ENCODE measurements at regions not wholly inside any gene's neighbourhood (a gene's known extent, or its start where the extent isn't known, plus 50 kb on each side); places are given as distances from the start of the nearest gene placed in this dataset.

DNA sequence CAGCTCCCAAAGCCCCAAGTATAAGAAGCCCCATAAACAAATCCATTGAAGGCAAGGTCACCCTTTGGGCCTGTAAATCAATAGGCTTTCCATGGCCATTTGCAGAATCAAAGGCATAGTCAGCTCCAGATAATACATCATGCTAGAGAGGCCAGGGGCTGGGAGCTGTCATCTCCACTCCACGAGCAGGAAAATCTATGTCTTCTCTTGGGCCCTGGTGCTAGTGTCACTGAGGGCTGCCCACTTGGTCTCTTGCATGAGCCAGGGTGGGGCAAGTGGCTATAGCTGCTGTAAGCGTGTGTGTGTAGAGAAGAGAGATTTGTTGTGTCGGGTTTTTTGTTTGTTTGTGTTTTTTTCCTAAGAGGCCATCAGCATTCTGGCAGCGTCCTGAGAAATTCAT lies 90.0 kb upstream of the ZNF618 start:
- Histone ChIP-seq H4K8ac (ENCODE audit: extremely low read depth, insufficient read depth, low read length) (no peak overlapping the region), H3K23ac (ENCODE audit: insufficient read length) (no peak overlapping the region), H3K4ac (replicated peaks; ENCODE audit: insufficient read length, low read depth, low read length) (no peak overlapping the region), H4K91ac (replicated peaks; ENCODE audit: insufficient read length, low read length) (no peak overlapping the region), H2AFZ (ENCODE audit: low read length) (no peak overlapping the region), H3K27me3 (replicated peaks in 1 of 4; ENCODE audit: control insufficient read depth in 3 of 4, extremely low read depth in 1 of 4, insufficient read depth in 3 of 4, low read length in 3 of 4) (no peaks in the 10 kb centered on the region), H3K4me2 (ENCODE audit: insufficient read depth in 1 of 2, low read depth in 2 of 2, low read length in 2 of 2) (no peak overlapping the region), H3K56ac (replicated peaks; ENCODE audit: insufficient read length, low read depth, low read length) (no peak overlapping the region), H3K4me1 (replicated peaks in 1 of 4; ENCODE audit: control insufficient read depth in 3 of 4, insufficient read depth in 4 of 4, low read length in 3 of 4) (peaks cover 0 to 6% (median 0%) of the 10 kb centered on the region in 4 experiments; a peak in 1 of 7 replicates), H3K79me2 (ENCODE audit: control insufficient read depth in 1 of 2, insufficient read depth in 2 of 2, low read length in 2 of 2) (no peaks in the 10 kb centered on the region), H3K18ac (ENCODE audit: extremely low read depth, low read length) (no peak overlapping the region), H2BK15ac (ENCODE audit: low read length) (no peak overlapping the region), H3K4me3 (ENCODE audit: extremely low read depth in 1 of 4, insufficient read depth in 2 of 4, low read depth in 3 of 4, low read length in 4 of 4) (no peak overlapping the region), H2BK5ac (ENCODE audit: low read depth, low read length) (no peak overlapping the region), H2BK12ac (ENCODE audit: low read depth, low read length) (no peak overlapping the region), H2BK120ac (replicated peaks; ENCODE audit: low read depth, low read length) (no peak overlapping the region), H3K36me3 (ENCODE audit: control insufficient read depth in 2 of 4, insufficient read depth in 4 of 4, low read length in 3 of 4) (no peaks in the 10 kb centered on the region), H3K23me2 (ENCODE audit: low read depth, low read length) (peaks cover 5% of the 10 kb centered on the region; the same call in 1 of the 2 replicates), H3K79me1 (ENCODE audit: low read depth, low read length) (no peaks in the 10 kb centered on the region), H3K9ac (replicated peaks in 1 of 4; ENCODE audit: extremely low read depth in 1 of 4, low read depth in 3 of 4, low read length in 3 of 4) (no peak overlapping the region), H4K20me1 (replicated peaks in 1 of 2; ENCODE audit: control insufficient read depth in 1 of 2, insufficient read depth in 2 of 2, low read length in 2 of 2) (no peaks in the 10 kb centered on the region), H2AK5ac (ENCODE audit: low read depth, low read length) (no peak overlapping the region), H3K27ac (ENCODE audit: low read depth, low read length) (no peak overlapping the region), H3K14ac (ENCODE audit: insufficient read length) (no peak overlapping the region), H3K9me3 (ENCODE audit: insufficient read depth in 2 of 2, low read depth in 1 of 2, low read length in 1 of 2) (no peaks in the 10 kb centered on the region), H4K5ac (ENCODE audit: insufficient read length, low read depth, low read length) (no peak overlapping the region), H2BK20ac (ENCODE audit: low read length) (no peak overlapping the region)
- DNase-seq (ENCODE audit: low read depth in 1 of 2, low spot score in 2 of 2) (no peak), FAIRE-seq (no peak)
- ChIA-PET POLR2A (ENCODE audit: partially characterized antibody) (no interaction called here), CTCF (ENCODE audit: partially characterized antibody) (interaction anchor here (0.9 to 3.9 kb wide), 7 partner anchors 8 to 141 kb away, joined by 3 to 13 read pairs (median 3); no protein-coding TSS in a partner anchor)
- WGBS, 2 experiments (ENCODE audit: extremely low coverage in 1 of 2, insufficient coverage in 1 of 2, insufficient read length in 1 of 2, insufficient replicate concordance in 2 of 2, low coverage in 1 of 2, low lambda C conversion rate in 2 of 2, missing lambda C conversion rate in 1 of 2): 88% methylated on average over 4 of the region's 4 CpGs; no CpG with 5 or more reads in 1 of the 2 experiments
- TF ChIP-seq HDAC6 (IDR thresholded peaks at IDR 0.05; ENCODE audit: low read depth, low read length) (no peak), KDM5A (IDR thresholded peaks at IDR 0.05; ENCODE audit: low read length) (no peak)
